Right lobe of liver (tissue), 4 donors: ENCODE measurements at regions not wholly inside any gene's neighbourhood (a gene's known extent, or its start where the extent isn't known, plus 50 kb on each side); places are given as distances from the start of the nearest gene placed in this dataset.

Experiments used
- CTCF ChIP-seq, 4 donors: fragments of 200-600 bp in 3 of 4; fragments of 450-650 bp in 1 of 4; IDR thresholded peaks; one replicate each; pipeline versions ENCODE4 v1.5.1 to v1.8.0; 2016 to 2022; ENCODE audit warnings: antibody characterized with exemption in 4 of 4, mild to moderate bottlenecking in 2 of 4
- POLR2A ChIP-seq: fragments of 450-650 bp; IDR thresholded peaks from one replicate; pipeline ENCODE4 v1.6.1; 2017; ENCODE audit warnings: antibody characterized with exemption, mild to moderate bottlenecking
- donor health status: DM: no; HTN: no; CAD: no.
- donor health status: DM: no; HTN: no; CAD: no.
- donor health status: DM: no; HTN: yes; CAD: no.

- TF ChIP-seq CTCF (IDR thresholded peaks at IDR 0.05) (no peak), POLR2A (no peak)
Observed at GRCh38 chr9:86642721-86643120, 288.5 kb upstream of the TUT7 start.
